ENCODE measurements at regions not wholly inside any gene's neighbourhood (a gene's known extent, or its start where the extent isn't known, plus 50 kb on each side); places are given as distances from the start of the nearest gene placed in this dataset.

DNA sequence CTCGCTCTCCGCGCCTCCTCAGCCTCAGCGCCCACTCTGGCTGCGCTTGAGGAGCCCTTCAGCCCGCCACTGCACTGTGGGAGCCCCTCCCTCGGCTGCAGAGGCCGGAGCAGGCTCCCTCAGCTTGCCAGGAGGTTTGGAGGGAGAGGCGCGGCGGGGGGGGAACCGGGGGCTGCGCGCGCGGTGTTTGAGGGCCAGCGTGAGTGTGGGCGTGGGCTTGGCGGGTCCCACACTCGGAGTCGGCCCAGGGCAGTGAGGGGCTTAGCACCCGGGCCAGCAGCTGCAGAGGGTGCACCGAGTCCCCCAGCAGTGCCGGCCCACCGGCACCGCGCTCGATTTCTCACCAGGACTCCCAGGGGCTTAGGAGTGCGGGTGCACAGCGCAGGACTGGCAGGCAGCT lies 1220.9 kb downstream of the PCDH9 start:
- no peaks in the 10 kb centered on the region for H3K27me3 ChIP-seq
- no peaks in the 10 kb centered on the region for H3K4me1 ChIP-seq
- WGBS, 2 donors, result 92 to 97% methylated on average over 4 to 6 of the region's 30 CpGs
- H3K4me3 ChIP-seq, result no peak overlapping the region
- peaks cover 0 to 7% (median 0%) of the 10 kb centered on the region in 3 donors for H3K9me3 ChIP-seq
- no peak overlapping the region for H3K27ac ChIP-seq
- TF ChIP-seq, protein P1, sequence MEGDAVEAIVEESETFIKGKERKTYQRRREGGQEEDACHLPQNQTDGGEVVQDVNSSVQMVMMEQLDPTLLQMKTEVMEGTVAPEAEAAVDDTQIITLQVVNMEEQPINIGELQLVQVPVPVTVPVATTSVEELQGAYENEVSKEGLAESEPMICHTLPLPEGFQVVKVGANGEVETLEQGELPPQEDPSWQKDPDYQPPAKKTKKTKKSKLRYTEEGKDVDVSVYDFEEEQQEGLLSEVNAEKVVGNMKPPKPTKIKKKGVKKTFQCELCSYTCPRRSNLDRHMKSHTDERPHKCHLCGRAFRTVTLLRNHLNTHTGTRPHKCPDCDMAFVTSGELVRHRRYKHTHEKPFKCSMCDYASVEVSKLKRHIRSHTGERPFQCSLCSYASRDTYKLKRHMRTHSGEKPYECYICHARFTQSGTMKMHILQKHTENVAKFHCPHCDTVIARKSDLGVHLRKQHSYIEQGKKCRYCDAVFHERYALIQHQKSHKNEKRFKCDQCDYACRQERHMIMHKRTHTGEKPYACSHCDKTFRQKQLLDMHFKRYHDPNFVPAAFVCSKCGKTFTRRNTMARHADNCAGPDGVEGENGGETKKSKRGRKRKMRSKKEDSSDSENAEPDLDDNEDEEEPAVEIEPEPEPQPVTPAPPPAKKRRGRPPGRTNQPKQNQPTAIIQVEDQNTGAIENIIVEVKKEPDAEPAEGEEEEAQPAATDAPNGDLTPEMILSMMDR (IDR thresholded peaks at IDR 0.05), result no peak
- TF ChIP-seq POLR2A (IDR thresholded peaks at IDR 0.05), result no peak
- intact Hi-C loops (cut with DNase I), result no loop called here
- DNase-seq, result no peak
- no peaks in the 10 kb centered on the region for H3K36me3 ChIP-seq

GRCh38 chr13:66003558-66003957 lies 1226.6 kb downstream of the PCDH9 start:
- Histone ChIP-seq H3K4me3 (no peak overlapping the region), H3K36me3 (no peaks in the 10 kb centered on the region), H3K27me3 (no peaks in the 10 kb centered on the region), H3K9me3 (no peaks in the 10 kb centered on the region), H3K27ac (no peak overlapping the region), H3K4me1 (no peaks in the 10 kb centered on the region)
- TF ChIP-seq, protein P1 (IDR thresholded peaks at IDR 0.05), result no peak
- no peak for TF ChIP-seq POLR2A (IDR thresholded peaks at IDR 0.05)
- 82 to 93% methylated on average over 1 of the region's 1 CpG for WGBS, 2 donors
- DNase-seq, result no peak
- intact Hi-C loops (cut with DNase I), result no loop called here

DNA sequence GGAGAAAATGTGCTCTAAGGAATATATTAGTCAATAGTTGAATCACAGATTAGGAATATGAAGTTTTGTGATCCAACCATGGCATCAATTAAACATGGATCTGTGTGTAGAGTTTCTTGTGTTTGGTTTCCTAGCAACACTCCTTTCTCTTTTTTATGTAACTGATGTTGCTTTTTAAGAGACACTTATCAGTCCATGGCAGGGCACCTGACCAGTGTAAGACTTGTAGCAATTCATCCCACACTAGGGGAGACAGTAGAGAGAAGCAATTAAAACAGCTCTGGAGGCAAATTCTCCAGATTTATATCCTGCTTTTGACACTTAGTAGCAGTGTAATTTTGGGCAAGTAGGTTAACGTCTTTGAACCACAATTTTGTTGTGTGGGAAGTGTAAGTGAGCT lies 1229.0 kb downstream of the PCDH9 start:
- no peak for DNase-seq
- WGBS, 2 donors, result 35% methylated on average over 1 of the region's 1 CpG
- Histone ChIP-seq H3K4me1 (no peaks in the 10 kb centered on the region), H3K9me3 (no peaks in the 10 kb centered on the region), H3K36me3 (no peaks in the 10 kb centered on the region), H3K27me3 (no peaks in the 10 kb centered on the region), H3K4me3 (no peak overlapping the region), H3K27ac (no peak overlapping the region)
- TF ChIP-seq POLR2A (IDR thresholded peaks at IDR 0.05), result no peak
- TF ChIP-seq, protein P1 (IDR thresholded peaks at IDR 0.05), result no peak
- intact Hi-C loops (cut with DNase I), result no loop called here

DNA sequence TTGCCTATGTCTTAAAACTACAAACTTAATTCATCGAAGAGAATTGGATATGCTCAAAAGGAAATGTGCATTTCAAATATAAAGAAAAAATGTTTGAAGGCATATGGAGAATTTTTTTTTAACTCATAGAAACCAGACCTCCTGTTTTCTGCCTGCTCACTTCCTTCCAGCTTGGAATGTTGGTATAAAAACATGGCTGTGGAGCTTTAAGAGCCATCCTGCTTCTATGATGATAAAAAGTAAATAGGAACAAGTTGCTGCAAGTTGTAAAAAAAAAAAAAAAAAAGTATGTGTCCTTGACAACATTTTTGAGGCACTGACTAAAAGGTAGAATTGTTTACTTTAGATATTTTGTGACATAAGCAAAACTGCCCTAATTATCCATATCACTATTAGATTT lies 1230.7 kb downstream of the PCDH9 start:
- no peaks in the 10 kb centered on the region for H3K4me1 ChIP-seq
- no peak overlapping the region for H3K27ac ChIP-seq
- TF ChIP-seq, protein P1 (IDR thresholded peaks at IDR 0.05), result no peak
- no peak for TF ChIP-seq POLR2A (IDR thresholded peaks at IDR 0.05)
- H3K9me3 ChIP-seq, result no peaks in the 10 kb centered on the region
- 70 to 74% methylated on average over 1 of the region's 1 CpG for WGBS, 2 donors
- intact Hi-C loops (cut with DNase I), result no loop called here
- no peak overlapping the region for H3K4me3 ChIP-seq
- no peak for DNase-seq
- H3K27me3 ChIP-seq, result no peaks in the 10 kb centered on the region
- H3K36me3 ChIP-seq, result no peaks in the 10 kb centered on the region

- no peaks in the 10 kb centered on the region for H3K36me3 ChIP-seq
- no peaks in the 10 kb centered on the region for H3K27me3 ChIP-seq
- H3K9me3 ChIP-seq, result no peaks in the 10 kb centered on the region
- no peak overlapping the region for H3K4me3 ChIP-seq
- DNase-seq, result no peak
- H3K27ac ChIP-seq, result no peak overlapping the region
- intact Hi-C loops (cut with DNase I), result no loop called here
- TF ChIP-seq, protein P1 (IDR thresholded peaks at IDR 0.05), result no peak
- TF ChIP-seq POLR2A (IDR thresholded peaks at IDR 0.05), result no peak
- no peaks in the 10 kb centered on the region for H3K4me1 ChIP-seq
These were observed 1239.5 kb downstream of the PCDH9 start for GRCh38 chr13:65990684-65991083.
